A549 (cell line): ENCODE measurements at regions not wholly inside any gene's neighbourhood (a gene's known extent, or its start where the extent isn't known, plus 50 kb on each side); places are given as distances from the start of the nearest gene placed in this dataset.

Experiments
- ATAC-seq, 2 experiments: fragments of 200-7000 bp in 1 of 2; fragments of >200 bp in 1 of 2; cut with Nextera tagmentation in 1 of 2; cut with Tn5 transposase in 1 of 2; 3 replicates each; pipeline versions ENCODE4 v1.8.0 to v1.9.1; 2018 to 2020; ENCODE audit warnings: mild to moderate bottlenecking in 1 of 2, moderate library complexity in 1 of 2
- CTCF ChIA-PET: fragments of 300-600 bp; sonication (Branson Sonifier 250); formaldehyde crosslinking; extraction: SDS; loops from one replicate; lab custom pipeline; 2021; ENCODE audit warnings: antibody characterized with exemption, inconsistent platforms; lab: Yijun Ruan, JAX
- POLR2A ChIA-PET: fragments of 350-600 bp; formaldehyde crosslinking; extraction: SDS; loops from one replicate; lab custom pipeline; 2021; ENCODE audit warnings: antibody characterized with exemption, inconsistent platforms; lab: Yijun Ruan, JAX
- DNase-seq, 2 experiments: peaks; one replicate each; pipeline versions ENCODE4 v3.0.0 to v3.0.0-alpha.2; 2011 to 2016; ENCODE audit warnings: low read depth in 1 of 2, low spot score in 1 of 2
- FAIRE-seq: peaks from 2 replicates; lab custom pipeline; 2011; peaks lifted over from hg19 to GRCh38; lab: Jason Lieb, UNC
- H3K27ac ChIP-seq, 2 experiments: fragments of >200 bp; sonication (Bioruptor Twin); formaldehyde crosslinking; 3 replicates each; pipeline ENCODE4 v1.5.1; 2016 to 2017
- H3K4me1 ChIP-seq: fragments of >200 bp; sonication (Bioruptor Twin); formaldehyde crosslinking; 3 replicates; pipeline ENCODE4 v1.6.1; 2016
- H3K4me2 ChIP-seq: fragments of >200 bp; sonication (Bioruptor Twin); formaldehyde crosslinking; 3 replicates; pipeline ENCODE4 v1.6.1; 2016
- H3K4me3 ChIP-seq: fragments of >200 bp; sonication (Bioruptor Twin); formaldehyde crosslinking; 3 replicates; pipeline ENCODE4 v1.5.1; 2016
- H3K9me3 ChIP-seq: fragments of >200 bp; sonication (Bioruptor Twin); formaldehyde crosslinking; 3 replicates; pipeline ENCODE4 v1.6.1; 2016
- BHLHE40 ChIP-seq: IDR thresholded peaks from 2 replicates; pipeline ENCODE4 v1.6.1; 2012; ENCODE audit warnings: low read depth, low read length, inconsistent platforms
- E2F6 ChIP-seq: IDR thresholded peaks from 2 replicates; pipeline ENCODE4 v1.6.1; 2012; ENCODE audit warnings: low read depth, borderline replicate concordance
- EHF ChIP-seq: fragments of 250-450 bp; sonication (Bioruptor Pico); IDR thresholded peaks from 2 replicates; pipeline ENCODE4 v1.5.0; 2020; ENCODE audit warnings: mild to moderate bottlenecking
- ELK1 ChIP-seq: fragments of 150-350 bp; IDR thresholded peaks from 2 replicates; pipeline ENCODE4 v1.6.1; 2014; ENCODE audit warnings: low read depth, mild to moderate bottlenecking, low read length
- EP300 ChIP-seq, 2 experiments: fragments of >200 bp; sonication (Bioruptor Twin); formaldehyde crosslinking; IDR thresholded peaks; 2 replicates in 1 of 2; 3 replicates in 1 of 2; pipeline ENCODE4 v1.6.1; 2016 to 2017
- FOSB ChIP-seq: fragments of 250-450 bp; sonication (Bioruptor Pico); IDR thresholded peaks from 2 replicates; pipeline ENCODE4 v1.5.0; 2020; ENCODE audit warnings: mild to moderate bottlenecking, moderate library complexity
- FOXS1 ChIP-seq: fragments of 250-450 bp; sonication (Bioruptor Pico); IDR thresholded peaks from 2 replicates; pipeline ENCODE4 v1.5.0; 2020; ENCODE audit warnings: mild to moderate bottlenecking, moderate library complexity
- HES2 ChIP-seq: fragments of >200 bp; sonication (Bioruptor Twin); formaldehyde crosslinking; IDR thresholded peaks from 2 replicates; pipeline ENCODE4 v1.6.1; 2016
- HMGXB4 ChIP-seq: fragments of 250-450 bp; sonication (Bioruptor Pico); IDR thresholded peaks from 2 replicates; pipeline ENCODE4 v1.5.0; 2021; ENCODE audit warnings: mild to moderate bottlenecking, moderate library complexity, borderline replicate concordance
- JUN ChIP-seq, 2 experiments: fragments of >200 bp; sonication (Bioruptor Twin); formaldehyde crosslinking; IDR thresholded peaks; 2 replicates in 1 of 2; 3 replicates in 1 of 2; pipeline ENCODE4 v1.6.1; 2016 to 2017
- KDM5A ChIP-seq: fragments of 200-600 bp; sonication (generic); IDR thresholded peaks from 2 replicates; pipeline ENCODE4 v1.6.1; 2016; ENCODE audit warnings: antibody characterized with exemption, mild to moderate bottlenecking
- MAFK ChIP-seq: fragments of 450-650 bp; IDR thresholded peaks from 2 replicates; pipeline ENCODE4 v1.6.1; 2014; ENCODE audit not compliant: partially characterized antibody
- MAX ChIP-seq: IDR thresholded peaks from 2 replicates; pipeline ENCODE4 v1.6.1; 2012
- NPAS2 ChIP-seq: fragments of 250-450 bp; sonication (Bioruptor Pico); IDR thresholded peaks from 2 replicates; pipeline ENCODE4 v1.8.0; 2022; ENCODE audit warnings: mild to moderate bottlenecking, moderate library complexity, borderline replicate concordance
- NR3C1 ChIP-seq: fragments of >200 bp; sonication (Bioruptor Twin); formaldehyde crosslinking; IDR thresholded peaks from 3 replicates; pipeline ENCODE4 v1.6.1; 2017
- RARB ChIP-seq: fragments of 250-450 bp; sonication (Bioruptor Pico); IDR thresholded peaks from 2 replicates; pipeline ENCODE4 v1.8.0; 2021; ENCODE audit warnings: mild to moderate bottlenecking, moderate library complexity
- RCOR1 ChIP-seq: fragments of 150-350 bp; IDR thresholded peaks from 2 replicates; pipeline ENCODE4 v1.6.1; 2014; ENCODE audit warnings: antibody characterized with exemption, low read length, low read depth
- REST ChIP-seq: fragments of 200-600 bp; sonication (generic); IDR thresholded peaks from 2 replicates; pipeline ENCODE4 v1.6.1; 2016; ENCODE audit warnings: antibody characterized with exemption, mild to moderate bottlenecking, moderate library complexity
- SMC3 ChIP-seq: fragments of >200 bp; sonication (Bioruptor Twin); formaldehyde crosslinking; IDR thresholded peaks from 3 replicates; pipeline ENCODE4 v1.6.1; 2018; ENCODE audit warnings: inconsistent platforms
- SREBF2 ChIP-seq: fragments of 450-650 bp; IDR thresholded peaks from 2 replicates; pipeline ENCODE4 v1.6.1; 2014; ENCODE audit warnings: mild to moderate bottlenecking, moderate library complexity
- USF2 ChIP-seq: fragments of 450-650 bp; IDR thresholded peaks from 2 replicates; pipeline ENCODE4 v1.6.1; 2014; ENCODE audit warnings: antibody characterized with exemption
- ZC3H11A ChIP-seq: fragments of 450-650 bp; IDR thresholded peaks from 2 replicates; pipeline ENCODE4 v1.6.1; 2014; ENCODE audit warnings: antibody characterized with exemption, mild to moderate bottlenecking
- WGBS: methylation state at CpG from one replicate; pipeline ENCODE4 v1.1.6; 2017; ENCODE audit errors: missing lambda C conversion rate; 5-methylcytosine and 5-hydroxymethylcytosine counted together

- Histone ChIP-seq H3K4me2 (no peak overlapping the region), H3K4me1 (no peaks in the 10 kb centered on the region), H3K27ac (no peak overlapping the region), H3K4me3 (no peak overlapping the region), H3K9me3 (no peaks in the 10 kb centered on the region)
- DNase-seq (no peak), ATAC-seq (no peak), FAIRE-seq (no peak)
- TF ChIP-seq SREBF2: no peak
- 6% methylated on average over 1 of the region's 1 CpG for WGBS
- ChIA-PET CTCF (no interaction called here), POLR2A (no interaction called here)
These were observed 189.8 kb downstream of the HHIPL2 start for GRCh38 chr1:222358100-222358499.

GRCh38 chr1:222357252-222357651 lies 190.7 kb downstream of the HHIPL2 start:
- ChIA-PET CTCF (no interaction called here), POLR2A (no interaction called here)
- DNase-seq (no peak), FAIRE-seq (no peak), ATAC-seq (no peak)
- H3K4me1 ChIP-seq: no peaks in the 10 kb centered on the region
- 32% methylated on average over 4 of the region's 4 CpGs for WGBS
- no peak overlapping the region for H3K4me3 ChIP-seq
- no peak overlapping the region for H3K27ac ChIP-seq
- no peaks in the 10 kb centered on the region for H3K9me3 ChIP-seq
- TF ChIP-seq NR3C1: no peak
- no peak for TF ChIP-seq JUN (IDR thresholded peaks at IDR 0.05)
- no peak for TF ChIP-seq KDM5A
- no peak for TF ChIP-seq FOSB (CRISPR knock-in tag)
- no peak for TF ChIP-seq HMGXB4
- no peak for TF ChIP-seq E2F6
- TF ChIP-seq ZC3H11A: no peak
- no peak for TF ChIP-seq FOXS1 (CRISPR knock-in tag)
- TF ChIP-seq MAFK: no peak
- TF ChIP-seq ELK1: no peak
- TF ChIP-seq EP300 (IDR thresholded peaks at IDR 0.05): no peak
- TF ChIP-seq RARB (CRISPR knock-in tag): no peak
- TF ChIP-seq BHLHE40: no peak
- H3K4me2 ChIP-seq: no peak overlapping the region

- WGBS: 27% methylated on average over 3 of the region's 3 CpGs
- no peak for ATAC-seq
- Histone ChIP-seq H3K4me1 (no peaks in the 10 kb centered on the region), H3K9me3 (no peaks in the 10 kb centered on the region), H3K27ac (no peak overlapping the region), H3K4me3 (no peak overlapping the region), H3K4me2 (no peak overlapping the region)
- no peak for FAIRE-seq
- POLR2A ChIA-PET: no interaction called here
- CTCF ChIA-PET: no interaction called here
- DNase-seq: no peak
- TF ChIP-seq EHF (CRISPR knock-in tag) (no peak), ELK1 (no peak), KDM5A (no peak), HES2 (no peak), HMGXB4 (no peak), REST (no peak), FOSB (CRISPR knock-in tag) (no peak), USF2 (no peak), NR3C1 (no peak), MAX (no peak), NPAS2 (CRISPR knock-in tag) (no peak), BHLHE40 (no peak), SMC3 (no peak), EP300 (IDR thresholded peaks at IDR 0.05) (no peak), RCOR1 (no peak)
These were observed 200.3 kb downstream of the HHIPL2 start for GRCh38 chr1:222347627-222348026.
